ENCODE measurements at regions not wholly inside any gene's neighbourhood (a gene's known extent, or its start where the extent isn't known, plus 50 kb on each side); places are given as distances from the start of the nearest gene placed in this dataset.

DNA sequence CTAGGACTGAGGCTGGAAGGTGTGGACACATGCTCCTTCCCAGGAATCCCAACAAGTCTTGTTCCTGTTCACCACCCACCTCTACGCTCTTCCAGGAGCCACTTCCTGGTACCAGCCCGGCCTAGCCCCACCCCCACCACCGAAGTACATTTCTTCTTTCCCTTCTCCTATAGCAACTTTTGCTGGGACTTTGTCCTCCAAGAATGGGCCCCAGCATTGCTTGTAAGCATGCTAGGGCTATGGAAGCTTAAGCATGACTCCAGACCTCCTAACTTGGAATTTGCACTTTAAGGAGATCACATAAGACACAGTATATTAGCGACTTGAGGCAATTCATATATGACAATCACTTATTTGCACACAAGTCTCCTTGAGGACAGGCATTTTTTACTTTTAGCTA, 462.0 kb upstream of the ARID1B start:
- TF ChIP-seq, protein P1, sequence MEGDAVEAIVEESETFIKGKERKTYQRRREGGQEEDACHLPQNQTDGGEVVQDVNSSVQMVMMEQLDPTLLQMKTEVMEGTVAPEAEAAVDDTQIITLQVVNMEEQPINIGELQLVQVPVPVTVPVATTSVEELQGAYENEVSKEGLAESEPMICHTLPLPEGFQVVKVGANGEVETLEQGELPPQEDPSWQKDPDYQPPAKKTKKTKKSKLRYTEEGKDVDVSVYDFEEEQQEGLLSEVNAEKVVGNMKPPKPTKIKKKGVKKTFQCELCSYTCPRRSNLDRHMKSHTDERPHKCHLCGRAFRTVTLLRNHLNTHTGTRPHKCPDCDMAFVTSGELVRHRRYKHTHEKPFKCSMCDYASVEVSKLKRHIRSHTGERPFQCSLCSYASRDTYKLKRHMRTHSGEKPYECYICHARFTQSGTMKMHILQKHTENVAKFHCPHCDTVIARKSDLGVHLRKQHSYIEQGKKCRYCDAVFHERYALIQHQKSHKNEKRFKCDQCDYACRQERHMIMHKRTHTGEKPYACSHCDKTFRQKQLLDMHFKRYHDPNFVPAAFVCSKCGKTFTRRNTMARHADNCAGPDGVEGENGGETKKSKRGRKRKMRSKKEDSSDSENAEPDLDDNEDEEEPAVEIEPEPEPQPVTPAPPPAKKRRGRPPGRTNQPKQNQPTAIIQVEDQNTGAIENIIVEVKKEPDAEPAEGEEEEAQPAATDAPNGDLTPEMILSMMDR (IDR thresholded peaks at IDR 0.05 in 2 of 3, conservative IDR thresholded peaks at IDR 0.05 in 1 of 3; ENCODE audit: borderline replicate concordance in 1 of 3, insufficient read depth in 1 of 3, low read depth in 2 of 3, low read length in 2 of 3) = no peak
- no peak for TF ChIP-seq YY1 (IDR thresholded peaks at IDR 0.05; ENCODE audit: extremely low read depth, insufficient replicate concordance, low read depth, low read length)
- no peak for TF ChIP-seq EZH2 (IDR thresholded peaks at IDR 0.05)
- TF ChIP-seq EZH2phosphoT487 (IDR thresholded peaks at IDR 0.05; ENCODE audit: borderline replicate concordance) = no peak
- TF ChIP-seq, protein P2, sequence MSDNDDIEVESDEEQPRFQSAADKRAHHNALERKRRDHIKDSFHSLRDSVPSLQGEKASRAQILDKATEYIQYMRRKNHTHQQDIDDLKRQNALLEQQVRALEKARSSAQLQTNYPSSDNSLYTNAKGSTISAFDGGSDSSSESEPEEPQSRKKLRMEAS (IDR thresholded peaks at IDR 0.05) = no peak
- TF ChIP-seq POLR2AphosphoS5 (IDR thresholded peaks at IDR 0.05; ENCODE audit: low read depth, low read length) = no peak
- TF ChIP-seq JUND (IDR thresholded peaks at IDR 0.05) = no peak
